Neural progenitor cell (in vitro differentiated cells): ENCODE measurements at regions not wholly inside any gene's neighbourhood (a gene's known extent, or its start where the extent isn't known, plus 50 kb on each side); places are given as distances from the start of the nearest gene placed in this dataset.

Source experiments
- DNase-seq: peaks from one replicate; pipeline ENCODE4 v3.0.0-alpha.2; 2016; ENCODE audit warnings: low spot score
- H2AFZ ChIP-seq: fragments of 200-600 bp; sonication (generic); replicated peaks from 2 replicates; pipeline ENCODE4 v1.6.1; 2016; ENCODE audit warnings: antibody characterized with exemption
- H3F3A ChIP-seq: fragments of 200-600 bp; sonication (generic); 2 replicates; pipeline ENCODE4 v1.6.1; 2016; ENCODE audit warnings: antibody characterized with exemption, low read depth
- H3K27ac ChIP-seq: fragments of 200-600 bp; sonication (generic); 2 replicates; pipeline ENCODE4 v1.5.1; 2016; ENCODE audit warnings: mild to moderate bottlenecking
- H3K27me3 ChIP-seq: fragments of 200-600 bp; sonication (generic); 2 replicates; pipeline ENCODE4 v1.6.1; 2016; ENCODE audit warnings: mild to moderate bottlenecking, moderate library complexity
- H3K36me3 ChIP-seq: fragments of 200-600 bp; sonication (generic); 2 replicates; pipeline ENCODE4 v1.5.1; 2016
- H3K4me1 ChIP-seq: fragments of 200-600 bp; sonication (generic); 2 replicates; pipeline ENCODE4 v1.6.1; 2016; ENCODE audit warnings: mixed run types
- H3K4me2 ChIP-seq: fragments of 200-600 bp; sonication (generic); 2 replicates; pipeline ENCODE4 v1.6.1; 2016
- H3K4me3 ChIP-seq: fragments of 200-600 bp; sonication (generic); 2 replicates; pipeline ENCODE4 v1.5.1; 2016
- H3K79me2 ChIP-seq: fragments of 200-600 bp; sonication (generic); 2 replicates; pipeline ENCODE4 v1.6.1; 2016; ENCODE audit warnings: low read depth
- H3K9ac ChIP-seq: fragments of 200-600 bp; sonication (generic); 2 replicates; pipeline ENCODE4 v1.6.1; 2016
- H3K9me3 ChIP-seq: fragments of 200-600 bp; sonication (generic); 2 replicates; pipeline ENCODE4 v1.5.1; 2016; ENCODE audit warnings: low read depth
- H4K20me1 ChIP-seq: fragments of 200-600 bp; sonication (generic); 2 replicates; pipeline ENCODE4 v1.6.1; 2016; ENCODE audit warnings: low read depth
- H3K27ac Mint-ChIP-seq: 3 replicates; pipeline ENCODE4 v1.8.0; 2021; ENCODE audit warnings: mixed read lengths
- H3K27me3 Mint-ChIP-seq: 2 replicates; pipeline ENCODE4 v1.8.0; 2022; ENCODE audit warnings: low read depth, mild to moderate bottlenecking, inconsistent platforms, moderate library complexity, mixed read lengths; ENCODE audit not compliant: insufficient read depth
- H3K36me3 Mint-ChIP-seq: 3 replicates; pipeline ENCODE4 v1.8.0; 2021; ENCODE audit warnings: mixed read lengths
- H3K4me1 Mint-ChIP-seq: 3 replicates; pipeline ENCODE4 v1.8.0; 2021; ENCODE audit warnings: mixed read lengths
- H3K4me3 Mint-ChIP-seq: 3 replicates; pipeline ENCODE4 v1.8.0; 2021; ENCODE audit warnings: mild to moderate bottlenecking, moderate library complexity, mixed read lengths
- H3K9me3 Mint-ChIP-seq: 3 replicates; pipeline ENCODE4 v1.8.0; 2020; ENCODE audit warnings: mixed read lengths
- EZH2 ChIP-seq: fragments of 200-600 bp; sonication (generic); IDR thresholded peaks from 2 replicates; pipeline ENCODE4 v1.6.1; 2017; ENCODE audit warnings: antibody characterized with exemption, mild to moderate bottlenecking, moderate library complexity
- EZH2phosphoT487 ChIP-seq: fragments of 200-600 bp; sonication (generic); IDR thresholded peaks from 2 replicates; pipeline ENCODE4 v1.6.1; 2017; ENCODE audit warnings: antibody characterized with exemption
- TF ChIP-seq, protein P1 (sequence below): fragments of 200-600 bp; sonication (generic); IDR thresholded peaks from 2 replicates; pipeline ENCODE4 v1.5.1; 2017; ENCODE audit warnings: antibody characterized with exemption, mild to moderate bottlenecking

DNA sequence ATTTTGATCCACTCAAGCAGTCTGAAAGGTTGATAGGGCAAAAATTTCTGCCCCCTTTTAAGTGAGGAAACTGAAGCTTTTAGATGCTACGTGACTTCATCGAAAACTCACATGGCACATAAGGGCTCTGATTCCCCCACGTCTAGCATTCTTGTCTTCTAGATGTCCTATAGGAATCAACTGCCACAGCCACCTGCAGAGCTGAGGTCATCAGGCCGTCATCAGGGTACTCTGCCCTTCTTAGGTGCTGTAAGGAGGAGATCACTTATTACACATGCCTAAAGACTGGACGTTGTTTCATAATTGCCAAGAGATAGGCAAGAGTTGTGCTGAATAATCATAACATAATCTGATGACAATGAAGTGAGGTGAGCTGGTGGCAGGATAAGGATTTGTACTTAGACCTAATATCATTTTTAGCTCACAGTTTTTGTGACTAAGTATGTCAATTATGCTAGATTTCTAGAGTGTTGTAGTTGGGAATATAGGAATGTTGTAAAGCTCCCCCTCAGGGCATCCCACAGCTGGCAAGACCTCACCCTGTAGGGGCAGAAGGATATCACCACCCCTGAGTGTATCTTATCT, 349.4 kb downstream of the METTL15 start:
- DNase-seq = no peak
- Mint-ChIP-seq H3K4me3 (no peak overlapping the region), H3K27me3 (no peaks in the 10 kb centered on the region)

DNA sequence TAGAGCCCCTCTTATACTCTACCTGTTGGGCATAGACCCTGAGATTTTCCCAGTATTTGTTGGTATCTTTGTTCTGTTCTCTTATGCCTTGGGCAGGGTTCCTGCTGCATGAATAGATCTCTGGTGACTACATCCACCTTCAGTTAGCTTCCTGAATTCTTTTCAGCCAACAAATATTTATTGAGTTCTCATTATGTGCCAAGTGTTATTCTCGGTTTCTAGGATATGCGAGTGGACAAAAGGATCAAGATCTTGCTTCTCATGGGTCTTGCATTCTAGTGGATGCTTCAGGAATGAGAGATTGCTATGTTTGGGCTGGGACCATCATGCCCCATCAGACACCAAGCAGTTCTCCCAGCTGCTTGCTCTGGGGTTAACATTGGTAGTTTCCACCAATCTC, 340.0 kb downstream of the METTL15 start:
- no peaks in the 10 kb centered on the region for H3K4me1 ChIP-seq
- Mint-ChIP-seq H3K36me3 (no peaks in the 10 kb centered on the region), H3K27me3 (peaks cover 2% of the 10 kb centered on the region), H3K27ac (no peak overlapping the region), H3K9me3 (no peaks in the 10 kb centered on the region), H3K4me3 (no peak overlapping the region), H3K4me1 (peaks cover 2% of the 10 kb centered on the region)
- H3F3A ChIP-seq = no peaks in the 10 kb centered on the region
- no peaks in the 10 kb centered on the region for H3K9me3 ChIP-seq
- H3K27ac ChIP-seq = no peak overlapping the region
- no peaks in the 10 kb centered on the region for H3K79me2 ChIP-seq
- no peaks in the 10 kb centered on the region for H4K20me1 ChIP-seq
- H3K36me3 ChIP-seq = no peaks in the 10 kb centered on the region
- H3K4me3 ChIP-seq = no peak overlapping the region
- TF ChIP-seq EZH2 = no peak
- TF ChIP-seq, protein P1, sequence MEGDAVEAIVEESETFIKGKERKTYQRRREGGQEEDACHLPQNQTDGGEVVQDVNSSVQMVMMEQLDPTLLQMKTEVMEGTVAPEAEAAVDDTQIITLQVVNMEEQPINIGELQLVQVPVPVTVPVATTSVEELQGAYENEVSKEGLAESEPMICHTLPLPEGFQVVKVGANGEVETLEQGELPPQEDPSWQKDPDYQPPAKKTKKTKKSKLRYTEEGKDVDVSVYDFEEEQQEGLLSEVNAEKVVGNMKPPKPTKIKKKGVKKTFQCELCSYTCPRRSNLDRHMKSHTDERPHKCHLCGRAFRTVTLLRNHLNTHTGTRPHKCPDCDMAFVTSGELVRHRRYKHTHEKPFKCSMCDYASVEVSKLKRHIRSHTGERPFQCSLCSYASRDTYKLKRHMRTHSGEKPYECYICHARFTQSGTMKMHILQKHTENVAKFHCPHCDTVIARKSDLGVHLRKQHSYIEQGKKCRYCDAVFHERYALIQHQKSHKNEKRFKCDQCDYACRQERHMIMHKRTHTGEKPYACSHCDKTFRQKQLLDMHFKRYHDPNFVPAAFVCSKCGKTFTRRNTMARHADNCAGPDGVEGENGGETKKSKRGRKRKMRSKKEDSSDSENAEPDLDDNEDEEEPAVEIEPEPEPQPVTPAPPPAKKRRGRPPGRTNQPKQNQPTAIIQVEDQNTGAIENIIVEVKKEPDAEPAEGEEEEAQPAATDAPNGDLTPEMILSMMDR = no peak
- no peak for TF ChIP-seq EZH2phosphoT487
- H3K9ac ChIP-seq = no peak overlapping the region
- no peak overlapping the region for H2AFZ ChIP-seq
- no peak overlapping the region for H3K4me2 ChIP-seq
- DNase-seq = no peak
- H3K27me3 ChIP-seq = no peaks in the 10 kb centered on the region

More for the DNA sequence above, 349.4 kb downstream of the METTL15 start:
- Histone ChIP-seq H3K27me3 (no peaks in the 10 kb centered on the region), H3K79me2 (no peaks in the 10 kb centered on the region), H3K36me3 (no peaks in the 10 kb centered on the region), H3F3A (no peaks in the 10 kb centered on the region), H3K4me3 (no peak overlapping the region), H3K9ac (no peak overlapping the region), H3K9me3 (no peaks in the 10 kb centered on the region), H2AFZ (no peak overlapping the region), H3K27ac (no peak overlapping the region), H4K20me1 (no peaks in the 10 kb centered on the region), H3K4me1 (peaks cover 11% of the 10 kb centered on the region), H3K4me2 (no peak overlapping the region)
- no peak for TF ChIP-seq EZH2phosphoT487
- TF ChIP-seq, protein P1 = no peak
- no peak for TF ChIP-seq EZH2
- Mint-ChIP-seq H3K27ac (no peak overlapping the region), H3K36me3 (no peaks in the 10 kb centered on the region), H3K4me1 (peaks cover 5% of the 10 kb centered on the region), H3K9me3 (no peaks in the 10 kb centered on the region)

DNA sequence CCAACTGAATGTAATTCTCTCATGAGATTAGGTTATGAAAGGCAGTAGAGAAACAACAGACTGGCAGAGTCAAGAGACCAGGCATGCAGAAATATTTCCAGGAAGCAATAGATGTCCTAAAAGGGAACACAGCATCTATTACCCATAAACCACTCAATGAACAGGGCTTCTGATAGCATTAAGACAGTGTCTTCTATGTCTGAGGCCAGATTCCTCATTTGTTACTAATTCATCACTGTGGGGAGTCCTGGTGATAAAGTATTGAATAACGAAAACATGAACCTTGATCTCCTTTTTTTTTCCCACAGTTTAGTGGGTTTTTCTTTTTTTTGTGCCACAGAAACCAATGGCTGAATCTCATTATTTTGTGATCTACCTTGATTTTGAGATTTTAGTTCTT, 339.0 kb downstream of the METTL15 start:
- Histone ChIP-seq H3K36me3 (no peaks in the 10 kb centered on the region), H4K20me1 (no peaks in the 10 kb centered on the region), H3K27me3 (no peaks in the 10 kb centered on the region), H3K4me1 (no peaks in the 10 kb centered on the region), H3K4me2 (no peak overlapping the region), H2AFZ (no peak overlapping the region), H3K79me2 (no peaks in the 10 kb centered on the region), H3K9ac (no peak overlapping the region), H3K9me3 (no peaks in the 10 kb centered on the region), H3K4me3 (no peak overlapping the region), H3F3A (no peaks in the 10 kb centered on the region), H3K27ac (no peak overlapping the region)
- no peak overlapping the region for H3K4me3 Mint-ChIP-seq
- peaks cover 2% of the 10 kb centered on the region for H3K27me3 Mint-ChIP-seq
- H3K9me3 Mint-ChIP-seq = no peaks in the 10 kb centered on the region
- no peaks in the 10 kb centered on the region for H3K36me3 Mint-ChIP-seq
- DNase-seq = no peak
- no peak overlapping the region for H3K27ac Mint-ChIP-seq
- peaks cover 2% of the 10 kb centered on the region for H3K4me1 Mint-ChIP-seq
- TF ChIP-seq, protein P1 = no peak
- TF ChIP-seq EZH2 (no peak), EZH2phosphoT487 (no peak)
